ENCODE measurements at regions not wholly inside any gene's neighbourhood (a gene's known extent, or its start where the extent isn't known, plus 50 kb on each side); places are given as distances from the start of the nearest gene placed in this dataset.
"Not testable (repeated sequence)": the region's sequence is repeated elsewhere in the genome, so short reads cannot be mapped to it uniquely, and the experiment has no call there.

- no peak for DNase-seq (ENCODE audit: low spot score)
These were observed 151.6 kb upstream of the HDAC4 start for GRCh38 chr2:239552213-239552926.

GRCh38 chr2:239551206-239551605, 150.4 kb upstream of the HDAC4 start:
- no peak for DNase-seq (ENCODE audit: low spot score)

GRCh38 chr2:239550357-239550756, 149.5 kb upstream of the HDAC4 start:
- no peak for DNase-seq (ENCODE audit: low spot score)

- DNase-seq (ENCODE audit: low spot score) = no peak
These were observed 149.0 kb upstream of the HDAC4 start for GRCh38 chr2:239549711-239550255.

GRCh38 chr2:239548965-239549595, 148.3 kb upstream of the HDAC4 start:
- DNase-seq (ENCODE audit: low spot score) = no peak

GRCh38 chr2:239548451-239548871, 147.6 kb upstream of the HDAC4 start:
- DNase-seq (ENCODE audit: low spot score) = no peak

- DNase-seq (ENCODE audit: low spot score) = not testable (repeated sequence)
These were observed 146.3 kb upstream of the HDAC4 start for GRCh38 chr2:239547140-239547539.

- no peak for DNase-seq (ENCODE audit: low spot score)
These were observed 145.7 kb upstream of the HDAC4 start for GRCh38 chr2:239546541-239546940.

GRCh38 chr2:239545741-239546392, 145.0 kb upstream of the HDAC4 start:
- no peak for DNase-seq (ENCODE audit: low spot score)

GRCh38 chr2:239544918-239545465, 144.2 kb upstream of the HDAC4 start:
- DNase-seq (ENCODE audit: low spot score) = no peak

- DNase-seq (ENCODE audit: low spot score) = no peak
These were observed 143.5 kb upstream of the HDAC4 start for GRCh38 chr2:239544143-239544917.

GRCh38 chr2:239543702-239544101, 142.9 kb upstream of the HDAC4 start:
- no peak for DNase-seq (ENCODE audit: low spot score)

- DNase-seq (ENCODE audit: low spot score) = no peak
These were observed 139.4 kb upstream of the HDAC4 start for GRCh38 chr2:239540174-239540573.

- no peak for DNase-seq (ENCODE audit: low spot score)
These were observed 138.9 kb upstream of the HDAC4 start for GRCh38 chr2:239539776-239540100.

- no peak for DNase-seq (ENCODE audit: low spot score)
These were observed 138.4 kb upstream of the HDAC4 start for GRCh38 chr2:239539083-239539775.

GRCh38 chr2:239538357-239539052, 137.7 kb upstream of the HDAC4 start:
- no peak for DNase-seq (ENCODE audit: low spot score)

GRCh38 chr2:239537633-239538356, 137.0 kb upstream of the HDAC4 start:
- no peak for DNase-seq (ENCODE audit: low spot score)

GRCh38 chr2:239536186-239536585, 135.4 kb upstream of the HDAC4 start:
- DNase-seq (ENCODE audit: low spot score) = no peak

- DNase-seq (ENCODE audit: low spot score) = no peak
These were observed 134.8 kb upstream of the HDAC4 start for GRCh38 chr2:239535413-239536144.
